ENCODE measurements at regions not wholly inside any gene's neighbourhood (a gene's known extent, or its start where the extent isn't known, plus 50 kb on each side); places are given as distances from the start of the nearest gene placed in this dataset.

DNA sequence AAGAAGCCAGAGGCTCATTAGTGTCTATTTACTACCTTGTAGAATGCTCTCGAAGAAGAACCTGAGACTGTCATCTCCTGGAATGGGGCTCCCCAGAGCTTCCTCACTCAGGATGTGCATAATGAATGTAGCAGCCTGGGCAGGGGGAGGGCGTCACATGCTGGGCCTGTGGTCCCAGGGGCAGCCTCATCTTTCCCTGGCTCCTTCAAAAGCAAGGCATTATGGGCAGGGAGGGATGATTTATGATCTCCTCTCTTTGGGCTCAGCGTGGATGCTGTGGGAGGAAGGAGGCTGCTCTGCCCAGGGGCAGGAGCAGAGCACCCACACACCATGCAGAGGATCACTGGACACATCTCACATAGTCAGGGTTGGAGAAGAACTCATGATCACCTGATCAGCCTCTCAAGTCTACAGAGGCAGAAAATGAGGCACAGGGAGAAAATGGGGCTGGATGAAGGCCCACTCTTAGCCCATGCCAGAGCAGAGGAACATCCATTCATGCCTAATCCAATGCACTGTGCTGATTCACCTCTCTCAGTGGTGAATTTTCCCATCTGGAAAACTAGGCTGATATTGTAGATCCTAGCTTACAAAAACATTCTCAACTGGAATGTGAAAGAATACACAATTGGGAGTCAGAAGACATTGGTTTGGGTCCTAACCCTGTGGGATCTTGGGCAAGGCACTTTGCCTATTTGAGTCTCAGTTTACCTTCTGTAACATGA, 173.7 kb downstream of the CARTPT start:
- no peak for TF ChIP-seq JUND (IDR thresholded peaks at IDR 0.05)
- no peak for TF ChIP-seq RAD21 (IDR thresholded peaks at IDR 0.05)
- TF ChIP-seq, protein P1, sequence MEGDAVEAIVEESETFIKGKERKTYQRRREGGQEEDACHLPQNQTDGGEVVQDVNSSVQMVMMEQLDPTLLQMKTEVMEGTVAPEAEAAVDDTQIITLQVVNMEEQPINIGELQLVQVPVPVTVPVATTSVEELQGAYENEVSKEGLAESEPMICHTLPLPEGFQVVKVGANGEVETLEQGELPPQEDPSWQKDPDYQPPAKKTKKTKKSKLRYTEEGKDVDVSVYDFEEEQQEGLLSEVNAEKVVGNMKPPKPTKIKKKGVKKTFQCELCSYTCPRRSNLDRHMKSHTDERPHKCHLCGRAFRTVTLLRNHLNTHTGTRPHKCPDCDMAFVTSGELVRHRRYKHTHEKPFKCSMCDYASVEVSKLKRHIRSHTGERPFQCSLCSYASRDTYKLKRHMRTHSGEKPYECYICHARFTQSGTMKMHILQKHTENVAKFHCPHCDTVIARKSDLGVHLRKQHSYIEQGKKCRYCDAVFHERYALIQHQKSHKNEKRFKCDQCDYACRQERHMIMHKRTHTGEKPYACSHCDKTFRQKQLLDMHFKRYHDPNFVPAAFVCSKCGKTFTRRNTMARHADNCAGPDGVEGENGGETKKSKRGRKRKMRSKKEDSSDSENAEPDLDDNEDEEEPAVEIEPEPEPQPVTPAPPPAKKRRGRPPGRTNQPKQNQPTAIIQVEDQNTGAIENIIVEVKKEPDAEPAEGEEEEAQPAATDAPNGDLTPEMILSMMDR (IDR thresholded peaks at IDR 0.05; ENCODE audit: low read depth, low read length, missing input control) = no peak
